Testis (tissue), 2 donors: ENCODE measurements at regions not wholly inside any gene's neighbourhood (a gene's known extent, or its start where the extent isn't known, plus 50 kb on each side); places are given as distances from the start of the nearest gene placed in this dataset.

Experiments
- POLR2A ChIP-seq: fragments of 450-650 bp; IDR thresholded peaks from one replicate; pipeline ENCODE4 v1.6.1; 2017; ENCODE audit warnings: antibody characterized with exemption, mild to moderate bottlenecking, moderate library complexity
- TF ChIP-seq, protein P1 (sequence below), 3 experiments: fragments of 450-650 bp in 2 of 3; fragments of 200-600 bp in 1 of 3; sonication (generic) in 1 of 3; IDR thresholded peaks; one replicate each; pipeline ENCODE4 v1.5.1; 2016 to 2019; ENCODE audit warnings: antibody characterized with exemption in 3 of 3, mild to moderate bottlenecking in 2 of 3, moderate library complexity in 1 of 3

- TF ChIP-seq, protein P1, sequence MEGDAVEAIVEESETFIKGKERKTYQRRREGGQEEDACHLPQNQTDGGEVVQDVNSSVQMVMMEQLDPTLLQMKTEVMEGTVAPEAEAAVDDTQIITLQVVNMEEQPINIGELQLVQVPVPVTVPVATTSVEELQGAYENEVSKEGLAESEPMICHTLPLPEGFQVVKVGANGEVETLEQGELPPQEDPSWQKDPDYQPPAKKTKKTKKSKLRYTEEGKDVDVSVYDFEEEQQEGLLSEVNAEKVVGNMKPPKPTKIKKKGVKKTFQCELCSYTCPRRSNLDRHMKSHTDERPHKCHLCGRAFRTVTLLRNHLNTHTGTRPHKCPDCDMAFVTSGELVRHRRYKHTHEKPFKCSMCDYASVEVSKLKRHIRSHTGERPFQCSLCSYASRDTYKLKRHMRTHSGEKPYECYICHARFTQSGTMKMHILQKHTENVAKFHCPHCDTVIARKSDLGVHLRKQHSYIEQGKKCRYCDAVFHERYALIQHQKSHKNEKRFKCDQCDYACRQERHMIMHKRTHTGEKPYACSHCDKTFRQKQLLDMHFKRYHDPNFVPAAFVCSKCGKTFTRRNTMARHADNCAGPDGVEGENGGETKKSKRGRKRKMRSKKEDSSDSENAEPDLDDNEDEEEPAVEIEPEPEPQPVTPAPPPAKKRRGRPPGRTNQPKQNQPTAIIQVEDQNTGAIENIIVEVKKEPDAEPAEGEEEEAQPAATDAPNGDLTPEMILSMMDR (IDR thresholded peaks at IDR 0.05), result no peak
- no peak for TF ChIP-seq POLR2A
These were observed 404.1 kb downstream of the C6orf118 start for GRCh38 chr6:164905311-164905710.
